Activated CD4-positive, alpha-beta T cell treated with anti-CD3 and anti-CD28 coated beads for 4 hours (primary cell): ENCODE measurements at regions not wholly inside any gene's neighbourhood (a gene's known extent, or its start where the extent isn't known, plus 50 kb on each side); places are given as distances from the start of the nearest gene placed in this dataset.
A peak's percentile ranks its signal among the peaks of the same experiment; 100 is the strongest.
"Not testable (repeated sequence)": the region's sequence is repeated elsewhere in the genome, so short reads cannot be mapped to it uniquely, and the experiment has no call there.

ENCODE experiments used
- DNase-seq, 2 donors: peaks; one replicate each; pipeline ENCODE4 v3.0.0-alpha.2; 2020

DNA sequence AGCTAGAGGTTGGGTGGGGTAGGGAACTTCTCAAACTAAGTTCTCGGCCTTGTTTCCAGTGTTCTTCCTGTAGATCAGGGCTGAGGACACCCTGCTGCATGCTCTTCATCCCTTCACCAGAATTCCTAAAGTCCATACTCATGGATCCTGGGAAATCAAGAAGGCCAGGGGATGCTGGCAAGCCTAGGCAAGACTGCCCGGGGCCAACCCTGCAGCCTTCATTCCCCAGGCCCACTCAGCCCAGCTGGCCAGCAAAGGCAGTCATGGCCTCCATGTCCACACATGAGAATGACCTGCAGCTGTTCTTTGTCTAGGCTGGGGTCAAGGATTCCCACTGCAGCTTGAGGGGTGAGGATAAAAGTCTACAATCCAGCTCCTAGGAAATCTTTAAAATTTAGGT, 109.3 kb upstream of the ETV6 start:
- no peak for DNase-seq

DNA sequence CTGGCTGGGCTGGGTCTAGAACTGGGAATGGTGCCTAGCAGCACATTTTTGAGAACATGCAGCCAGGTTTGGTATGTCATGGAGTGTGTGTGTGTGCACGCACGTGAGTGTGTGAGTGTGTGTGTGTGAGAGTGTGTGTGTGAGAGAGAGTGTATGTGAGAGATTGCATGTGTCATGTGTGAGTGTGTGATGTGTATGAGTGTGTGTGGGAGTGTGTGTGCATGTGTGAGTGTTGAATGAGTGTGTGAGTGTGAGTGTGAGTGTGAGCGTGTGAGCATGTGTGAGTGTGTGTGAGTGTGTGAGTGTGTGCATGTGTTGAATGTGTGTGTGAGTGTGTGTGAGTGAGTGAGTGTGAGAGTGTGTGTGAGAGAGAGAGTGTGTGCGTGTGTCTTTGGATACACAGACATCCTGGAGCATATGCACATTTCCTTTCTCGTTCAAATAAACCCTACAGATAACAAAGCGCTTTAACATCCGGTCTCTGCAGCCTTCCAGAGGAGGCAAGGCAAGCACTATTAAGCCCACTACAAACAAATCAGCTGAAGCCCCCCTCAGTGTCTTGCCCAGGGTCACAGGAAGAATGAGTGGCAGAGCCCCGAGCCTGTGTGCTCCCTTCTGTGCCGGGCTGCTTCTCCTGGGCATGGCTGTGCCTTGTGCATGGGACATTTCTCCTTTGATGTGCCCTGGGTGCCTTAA, 108.7 kb upstream of the ETV6 start:
- DNase-seq: no peak

DNA sequence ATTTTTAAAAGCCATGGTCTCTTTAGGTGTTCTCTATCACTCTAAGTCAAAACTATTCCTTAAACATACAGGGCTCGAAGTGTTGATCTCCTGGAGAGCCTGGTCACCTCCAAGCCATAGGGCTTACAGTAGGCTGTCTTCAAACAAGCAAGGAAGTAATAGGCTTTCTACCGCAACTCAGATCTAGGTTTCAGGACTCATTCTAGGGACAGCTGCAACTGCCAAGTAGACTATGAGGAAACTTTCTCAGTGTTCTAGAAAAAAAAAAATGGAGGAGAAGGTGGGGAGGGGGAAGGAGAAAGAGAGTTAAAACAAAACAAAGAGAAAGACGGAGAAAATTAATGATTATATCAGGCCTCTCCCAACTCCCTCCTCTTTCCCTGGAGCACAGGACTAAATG, 106.9 kb upstream of the ETV6 start:
- no peak for DNase-seq

DNA sequence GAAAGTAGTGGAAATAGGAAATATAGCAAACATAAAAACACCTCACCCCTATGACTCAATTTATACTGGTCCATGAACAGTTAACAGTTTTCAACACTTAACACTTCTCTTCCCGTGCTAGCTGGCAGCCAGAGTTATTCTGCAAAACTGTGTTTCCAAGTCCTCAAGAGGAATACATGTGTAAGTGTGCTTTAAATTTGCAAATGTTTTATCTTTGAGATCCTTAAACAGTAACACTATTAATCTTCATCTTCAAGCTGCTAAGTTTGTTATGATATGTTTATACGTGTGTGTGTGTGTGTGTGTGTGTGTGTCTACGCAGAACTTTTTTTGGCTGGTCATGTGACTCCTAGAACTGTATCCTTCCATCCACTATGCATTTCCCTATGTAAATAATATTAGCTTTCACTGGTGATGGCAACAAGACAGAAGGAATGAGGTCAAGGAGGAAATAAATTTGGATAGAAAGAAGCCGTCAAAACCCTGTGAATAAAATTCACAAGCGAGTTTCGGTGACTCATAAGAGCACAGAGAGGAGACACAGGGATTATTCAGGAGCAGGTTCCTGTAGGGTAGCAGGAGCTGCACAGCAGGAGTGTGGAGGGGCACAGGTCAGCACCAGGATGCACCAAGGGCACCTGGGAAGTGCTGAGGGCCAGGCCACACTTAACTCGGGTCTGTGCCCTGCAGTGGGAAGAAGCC, 105.9 kb upstream of the ETV6 start:
- DNase-seq: no peak

DNA sequence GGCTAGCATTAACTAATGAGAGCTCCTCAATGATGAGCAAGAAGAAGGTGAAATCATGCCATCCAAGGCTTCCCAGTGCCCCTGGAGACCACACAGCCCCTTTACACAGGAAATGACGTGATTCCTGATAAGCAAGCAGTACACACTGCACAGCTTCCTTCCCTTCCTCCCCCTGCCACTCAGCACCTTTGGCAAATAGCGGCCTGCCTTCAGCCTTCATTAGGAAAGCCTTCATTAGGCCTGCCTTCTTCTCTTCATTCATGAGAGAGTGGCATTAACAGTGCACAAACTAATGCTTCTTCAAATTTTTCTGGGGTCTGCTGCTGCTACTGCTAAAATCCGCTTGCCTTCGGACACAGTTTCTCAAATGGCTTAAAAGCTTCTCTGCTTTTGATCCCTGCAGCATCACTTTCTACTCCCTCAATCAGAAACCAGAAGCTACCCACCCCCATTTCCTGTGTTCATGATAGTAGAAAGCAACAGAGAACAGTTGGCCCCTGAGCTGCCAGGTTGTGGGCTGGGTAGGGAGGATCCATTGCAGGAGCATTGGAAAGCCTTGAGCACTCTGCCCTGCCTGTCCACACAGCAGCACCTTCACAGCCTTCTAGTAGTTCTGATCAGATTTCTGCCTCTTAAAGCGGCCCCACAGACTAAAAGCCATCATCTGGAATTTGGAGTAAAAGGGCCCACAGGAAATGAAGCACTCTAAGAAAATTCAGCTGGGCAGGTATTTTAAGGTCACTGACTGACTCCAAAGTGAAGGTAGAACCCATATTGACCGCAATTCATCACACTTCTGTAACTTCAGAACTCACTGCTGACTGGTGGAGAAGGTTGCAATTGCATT, 103.8 kb upstream of the ETV6 start:
- DNase-seq: peak; percentile 19 to 22

DNA sequence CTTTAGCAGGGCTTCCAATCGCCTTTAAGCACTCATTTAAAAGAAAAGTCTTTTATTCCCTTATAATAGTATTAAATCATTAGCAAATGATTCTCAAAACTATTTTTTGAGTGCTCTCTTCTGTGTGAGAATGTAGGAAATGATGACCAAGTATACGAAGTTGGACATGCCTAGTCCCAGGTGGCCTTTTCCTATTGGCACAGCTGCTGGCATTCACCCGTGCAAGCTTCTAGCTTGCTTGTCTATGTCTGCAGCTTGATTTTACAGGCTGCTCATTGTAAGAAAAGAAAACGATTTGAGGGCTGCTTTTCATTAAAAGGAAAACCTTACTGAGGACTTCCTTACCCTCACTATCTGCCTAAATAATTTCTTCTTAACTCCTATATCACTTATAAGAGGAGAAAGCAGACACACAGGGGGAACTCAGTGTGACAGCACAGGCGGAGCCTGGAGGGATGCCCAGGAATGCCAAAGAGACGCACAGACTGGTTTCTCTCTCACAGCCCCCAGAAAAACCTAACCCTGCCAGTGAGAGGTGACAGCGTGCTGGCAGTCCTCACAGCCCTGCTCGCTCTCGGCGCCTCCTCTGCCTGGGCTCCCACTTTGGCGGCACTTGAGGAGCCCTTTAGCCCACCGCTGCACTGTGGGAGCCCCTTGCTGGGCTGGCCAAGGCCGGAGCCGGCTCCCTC, 102.7 kb upstream of the ETV6 start:
- DNase-seq: not testable (repeated sequence)

DNA sequence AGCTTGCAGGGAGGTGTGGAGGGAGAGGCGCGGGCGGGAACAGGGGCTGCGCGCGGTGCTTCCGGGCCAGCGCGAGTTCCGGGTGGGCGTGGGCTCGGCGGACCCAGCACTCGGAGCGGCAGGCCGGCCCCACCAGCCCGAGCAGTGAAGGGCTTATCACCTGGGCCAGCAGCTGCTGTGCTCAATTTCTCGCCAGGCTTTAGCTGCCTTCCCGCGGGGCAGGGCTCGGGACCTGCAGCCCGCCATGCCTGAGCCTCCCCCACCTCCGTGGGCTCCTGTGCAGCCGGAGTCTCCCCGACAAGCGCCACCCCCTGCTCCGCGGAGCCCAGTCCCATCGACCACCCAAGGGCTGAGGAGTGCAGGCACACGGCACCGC, 102.2 kb upstream of the ETV6 start:
- not testable (repeated sequence) for DNase-seq

DNA sequence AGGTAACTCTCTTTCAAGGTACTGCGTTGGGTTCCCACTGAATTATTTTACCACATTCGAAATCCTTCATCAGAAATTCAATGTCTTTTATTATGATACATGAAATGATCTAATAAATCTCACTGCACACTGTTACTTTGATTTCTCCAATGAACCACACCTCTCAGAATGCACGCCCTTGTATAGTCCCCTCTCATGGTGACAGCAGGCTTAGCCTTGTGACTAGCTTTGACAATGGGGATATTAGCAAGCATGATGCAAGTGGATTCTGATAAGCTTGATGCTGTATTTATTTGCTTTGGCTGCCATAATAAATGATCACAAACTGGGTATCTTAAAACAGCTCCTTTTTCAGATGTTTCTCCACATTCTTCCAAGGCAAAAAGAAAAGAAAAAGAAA, 100.4 kb upstream of the ETV6 start:
- DNase-seq: no peak

DNA sequence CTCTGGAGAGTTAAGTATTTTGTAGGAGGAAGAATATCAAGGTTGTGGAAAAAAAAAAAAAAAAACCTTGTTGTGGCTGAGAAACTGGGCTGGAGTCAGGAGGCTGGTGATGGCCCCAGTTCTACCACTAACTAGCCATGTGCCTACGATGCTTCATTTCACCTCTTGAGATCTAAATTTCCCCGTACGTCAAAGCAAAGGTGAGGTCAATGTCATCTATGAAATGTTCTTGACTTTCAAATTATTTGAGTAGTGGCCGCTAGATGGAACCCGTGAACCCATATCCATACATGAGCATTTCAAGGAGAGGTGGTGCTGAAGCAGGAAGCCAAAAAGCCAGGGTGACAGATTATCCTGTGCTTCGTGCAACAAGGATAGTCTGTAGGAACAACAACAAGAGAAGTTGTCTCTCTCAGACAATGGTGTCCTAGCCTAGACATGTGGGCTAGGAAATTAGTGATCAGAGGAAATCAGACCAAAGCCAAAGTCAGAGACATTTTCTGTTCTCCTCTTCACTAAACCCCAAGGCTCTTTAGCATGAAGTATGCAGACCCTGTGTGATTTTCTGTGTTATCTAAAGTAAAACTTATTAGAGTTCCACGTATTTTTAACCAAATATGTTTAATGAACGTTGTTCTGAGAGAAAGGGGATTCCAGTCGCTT, 95.5 kb upstream of the ETV6 start:
- DNase-seq: peak; percentile 36 to 57

DNA sequence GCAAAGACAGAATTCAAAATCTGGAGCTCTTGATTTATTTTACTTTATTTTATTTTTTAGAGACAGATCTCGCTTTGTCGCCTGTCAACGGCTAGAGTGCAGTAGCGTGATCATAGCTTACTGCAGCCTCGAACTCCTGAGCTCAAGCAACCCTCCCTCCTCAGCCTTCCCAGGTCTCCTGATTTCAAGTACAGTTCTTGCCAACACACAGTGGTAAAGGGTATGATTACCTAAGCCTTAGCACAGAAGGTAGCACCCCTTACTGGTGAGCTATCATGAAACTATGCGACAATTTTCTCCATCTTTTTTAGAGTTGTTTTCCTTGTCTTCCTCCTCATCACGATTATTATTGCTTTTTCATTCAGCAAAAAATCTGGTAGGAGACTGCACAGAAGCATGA, 94.3 kb upstream of the ETV6 start:
- DNase-seq: no peak

DNA sequence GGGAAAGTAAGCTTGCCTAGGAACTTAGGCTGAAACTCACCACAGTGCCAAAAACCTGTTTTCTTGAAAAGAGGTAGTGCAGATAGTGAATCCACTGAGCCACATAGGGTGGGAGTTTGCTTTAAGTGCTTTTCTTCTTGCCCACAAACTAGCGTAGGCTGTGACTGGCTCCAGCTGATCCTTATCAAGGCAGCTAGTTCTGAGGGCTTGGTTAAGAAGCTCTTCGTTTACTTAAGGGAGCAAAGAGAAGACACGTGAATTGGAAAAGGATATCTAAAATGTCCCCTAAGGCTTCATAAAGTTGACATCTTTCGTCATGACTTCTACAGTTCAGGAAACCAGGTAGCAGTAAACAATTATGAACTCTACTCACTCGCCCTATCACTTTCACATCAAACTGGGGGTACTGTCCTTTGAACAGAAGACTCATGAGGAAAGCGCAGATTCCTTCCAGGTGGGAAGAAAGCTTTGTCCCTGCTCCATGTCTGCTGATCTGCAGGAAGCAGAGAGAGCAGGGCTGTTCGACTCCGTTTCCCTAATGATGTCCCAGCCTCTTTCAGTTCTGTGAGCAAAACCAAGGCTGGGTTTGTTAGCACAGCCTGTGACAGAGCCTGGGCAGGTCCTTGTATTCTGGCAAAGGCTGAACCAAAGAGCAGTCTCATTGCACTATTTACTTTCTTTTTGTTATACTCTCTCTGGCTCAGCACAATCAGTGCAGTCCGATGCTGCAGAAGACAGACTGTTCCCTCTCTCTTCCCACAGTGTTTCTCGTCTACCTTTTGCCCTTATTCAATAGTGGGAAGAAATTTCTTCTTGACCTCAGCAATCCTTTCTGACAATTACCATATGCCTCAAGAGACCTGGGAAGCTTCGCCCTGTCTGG, 93.5 kb upstream of the ETV6 start:
- DNase-seq: no peak

DNA sequence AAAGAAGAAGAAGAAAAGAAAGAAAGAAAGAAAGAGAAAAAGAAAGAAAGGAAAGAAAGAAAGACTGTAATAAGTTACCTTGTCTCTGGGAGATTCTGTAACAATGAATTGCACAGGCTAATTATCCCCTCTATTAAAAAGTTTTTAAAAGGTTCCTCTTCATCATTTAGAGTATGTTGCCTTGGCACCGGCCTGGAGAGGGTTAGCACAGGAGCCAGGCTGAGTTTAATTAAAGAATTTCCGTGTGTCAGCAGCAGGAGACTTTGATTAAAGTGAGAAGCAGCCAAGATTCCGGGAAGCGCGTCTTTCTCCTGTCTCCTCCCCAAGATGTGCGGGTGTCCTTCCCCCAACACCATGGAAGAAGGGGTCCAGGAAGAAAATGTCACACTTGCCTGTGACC, 92.8 kb upstream of the ETV6 start:
- DNase-seq: no peak

DNA sequence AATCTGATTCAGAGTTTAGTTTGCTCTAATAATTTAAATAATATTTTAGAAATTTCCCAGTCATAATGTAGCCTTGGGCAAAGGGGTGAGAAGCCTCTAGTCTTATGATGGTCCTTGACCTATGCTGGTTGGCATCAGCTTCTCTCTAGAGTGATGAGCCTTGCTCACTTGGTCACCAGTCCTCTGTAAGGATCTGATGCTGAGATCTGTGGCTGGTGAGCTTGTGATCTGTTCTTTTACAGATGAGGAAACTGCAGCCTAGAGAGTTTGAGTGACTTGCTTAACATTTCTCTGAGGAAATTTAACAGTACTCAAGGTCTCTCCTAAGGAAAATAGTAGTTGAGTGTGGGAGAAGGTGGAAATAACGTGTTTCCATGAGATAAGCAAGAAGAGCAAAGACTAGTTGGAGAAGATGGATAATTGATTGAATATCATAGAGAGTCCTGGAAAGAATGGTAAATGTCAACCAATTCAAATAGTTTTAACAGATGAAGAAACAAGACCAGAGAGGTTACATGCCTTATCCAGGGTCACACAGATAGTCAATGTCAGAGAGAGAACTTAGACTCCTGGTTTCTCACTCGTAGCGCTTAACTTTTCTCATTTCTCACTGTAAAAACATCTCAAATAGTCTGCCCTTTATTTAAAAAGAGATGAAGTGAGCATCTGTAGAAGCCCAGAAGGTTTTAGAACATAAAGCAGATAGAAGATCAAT, 89.7 kb upstream of the ETV6 start:
- DNase-seq: no peak

DNA sequence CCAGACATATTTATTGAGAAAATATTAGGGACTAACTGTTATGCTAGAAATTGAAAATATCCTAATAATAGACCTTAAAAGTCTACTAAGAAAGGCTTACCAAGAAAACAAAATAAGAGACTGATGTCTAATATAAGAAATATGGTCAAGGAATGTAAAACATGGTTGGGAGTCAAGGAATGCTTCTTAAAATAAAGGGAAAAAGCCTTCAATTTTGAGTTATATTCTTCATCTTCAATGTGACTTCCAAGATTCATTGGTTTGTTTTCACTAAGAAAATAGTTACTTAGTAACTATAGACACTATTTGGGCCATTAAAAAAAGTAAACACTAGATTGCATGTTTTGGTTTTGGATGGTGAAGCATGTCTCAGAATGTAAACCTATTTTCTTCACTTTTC, 88.1 kb upstream of the ETV6 start:
- no peak for DNase-seq

DNA sequence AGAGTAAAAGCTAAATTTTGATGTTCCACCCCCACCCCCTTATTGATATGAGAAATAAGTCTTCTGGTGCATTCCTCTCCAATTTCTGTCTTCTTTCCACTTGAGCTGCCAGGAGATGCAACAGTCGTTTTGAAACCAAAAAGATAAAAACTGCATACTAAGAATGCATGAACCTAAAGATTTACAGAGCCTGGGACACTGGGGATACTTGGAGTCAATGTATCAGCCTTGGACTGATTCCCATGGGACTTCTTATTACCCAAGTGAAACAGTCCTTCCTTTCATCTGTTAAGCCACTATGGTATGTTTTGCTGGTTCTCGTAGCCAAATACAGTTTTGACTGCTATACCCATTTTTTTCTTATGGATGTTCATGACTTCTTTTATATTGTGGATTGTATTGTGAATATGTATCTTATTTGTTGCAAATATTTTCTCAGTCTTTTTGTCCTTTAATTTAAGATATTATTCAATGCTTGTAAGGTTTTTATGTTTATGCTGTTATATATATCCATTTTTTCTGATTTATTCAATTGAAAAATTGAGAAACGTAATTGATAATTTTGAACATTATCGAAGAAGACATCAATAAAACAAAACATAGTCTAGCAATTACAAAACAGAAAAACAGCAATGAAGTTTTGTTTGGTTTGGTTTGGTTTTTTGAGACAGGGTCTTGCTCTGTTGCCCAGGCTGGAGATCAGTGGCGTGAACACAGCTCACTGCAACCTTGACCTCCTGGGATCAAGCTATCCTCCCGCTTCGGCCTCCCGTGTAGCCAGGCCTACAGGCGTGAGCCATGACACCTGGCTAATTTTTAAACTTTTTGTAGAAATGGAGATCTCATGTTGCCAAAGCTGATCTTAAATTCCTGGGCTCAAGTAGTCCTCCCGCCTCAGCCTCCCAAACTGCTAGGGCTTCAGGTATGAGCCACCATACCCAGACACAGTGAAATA, 85.4 kb upstream of the ETV6 start:
- DNase-seq: no peak

DNA sequence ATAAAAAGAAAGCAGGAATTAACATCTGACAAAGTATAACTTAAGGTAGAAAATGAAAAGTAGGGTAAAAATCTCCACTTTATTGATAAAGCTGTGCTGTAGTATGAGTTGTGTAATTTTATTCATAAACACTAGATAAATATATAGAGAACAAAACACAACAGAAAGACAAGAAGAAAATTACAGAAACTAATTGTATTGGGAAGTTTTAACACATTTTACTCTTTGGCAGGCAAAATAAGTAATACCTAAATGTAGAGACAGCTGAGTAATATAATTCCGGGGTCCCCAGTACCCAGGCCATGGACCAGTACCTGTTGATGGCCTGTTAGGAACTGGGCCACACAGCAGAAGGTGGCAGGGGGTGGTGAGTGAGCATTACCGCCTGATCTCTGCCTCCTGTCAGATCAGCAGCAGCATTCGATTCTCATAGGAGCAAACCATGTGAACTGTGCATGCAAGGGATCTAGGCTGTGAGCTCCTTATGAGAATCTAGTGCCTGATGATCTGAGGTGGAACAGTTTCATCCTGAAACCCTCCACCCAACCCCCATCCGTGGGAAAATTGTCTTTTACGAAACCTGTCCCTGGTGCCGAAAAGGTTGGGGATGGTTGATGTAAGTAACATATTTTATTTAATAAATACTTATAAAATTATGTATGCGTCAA, 84.4 kb upstream of the ETV6 start:
- no peak for DNase-seq

DNA sequence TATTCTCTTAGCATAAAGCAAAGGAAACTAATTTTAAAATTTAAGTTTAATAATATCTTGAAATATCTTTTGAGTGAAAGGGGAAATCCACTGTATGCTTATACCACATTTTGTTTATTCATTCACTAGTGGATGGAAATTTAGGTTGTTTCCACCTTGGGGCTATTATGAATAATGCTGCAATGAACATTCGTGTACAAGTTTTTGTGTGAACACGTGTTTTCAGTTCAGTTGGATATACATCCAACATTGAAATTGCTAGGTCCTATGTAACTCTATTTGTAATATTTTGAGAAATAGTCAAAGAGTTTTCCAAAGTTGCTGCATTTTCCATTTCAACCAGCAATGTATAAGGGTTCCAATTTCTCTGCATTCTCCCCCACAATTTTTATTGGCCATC, 83.7 kb upstream of the ETV6 start:
- no peak for DNase-seq

DNA sequence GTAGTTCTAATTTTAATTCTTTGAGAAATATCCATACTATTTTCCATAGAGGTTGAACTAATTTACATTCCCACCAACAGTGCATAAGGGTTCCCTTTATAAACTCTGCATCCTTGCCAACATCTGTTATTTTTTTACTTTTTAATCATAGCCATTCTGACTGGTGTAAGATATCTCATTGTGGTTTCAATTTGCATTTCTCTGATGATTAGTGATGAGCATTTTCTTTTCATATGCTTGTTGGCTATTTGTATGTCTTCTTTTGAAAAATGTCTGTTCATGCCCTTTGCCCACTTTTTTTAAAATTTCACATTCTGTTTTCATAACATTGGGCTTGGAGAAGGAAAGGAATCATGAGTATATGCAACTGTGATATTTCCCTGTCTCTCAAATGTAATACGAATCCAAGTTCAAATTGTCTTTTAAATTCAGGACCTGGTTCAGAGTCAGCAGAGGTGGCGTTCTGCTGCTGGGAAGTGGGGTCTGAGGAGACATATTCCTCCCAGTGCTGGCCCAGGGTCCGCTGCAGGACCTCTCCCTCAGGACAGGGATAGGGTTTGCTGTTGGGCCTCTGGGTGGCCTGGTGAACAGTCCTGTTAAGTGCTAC, 81.2 kb upstream of the ETV6 start:
- DNase-seq: no peak
